ENCODE measurements at regions not wholly inside any gene's neighbourhood (a gene's known extent, or its start where the extent isn't known, plus 50 kb on each side); places are given as distances from the start of the nearest gene placed in this dataset.

DNA sequence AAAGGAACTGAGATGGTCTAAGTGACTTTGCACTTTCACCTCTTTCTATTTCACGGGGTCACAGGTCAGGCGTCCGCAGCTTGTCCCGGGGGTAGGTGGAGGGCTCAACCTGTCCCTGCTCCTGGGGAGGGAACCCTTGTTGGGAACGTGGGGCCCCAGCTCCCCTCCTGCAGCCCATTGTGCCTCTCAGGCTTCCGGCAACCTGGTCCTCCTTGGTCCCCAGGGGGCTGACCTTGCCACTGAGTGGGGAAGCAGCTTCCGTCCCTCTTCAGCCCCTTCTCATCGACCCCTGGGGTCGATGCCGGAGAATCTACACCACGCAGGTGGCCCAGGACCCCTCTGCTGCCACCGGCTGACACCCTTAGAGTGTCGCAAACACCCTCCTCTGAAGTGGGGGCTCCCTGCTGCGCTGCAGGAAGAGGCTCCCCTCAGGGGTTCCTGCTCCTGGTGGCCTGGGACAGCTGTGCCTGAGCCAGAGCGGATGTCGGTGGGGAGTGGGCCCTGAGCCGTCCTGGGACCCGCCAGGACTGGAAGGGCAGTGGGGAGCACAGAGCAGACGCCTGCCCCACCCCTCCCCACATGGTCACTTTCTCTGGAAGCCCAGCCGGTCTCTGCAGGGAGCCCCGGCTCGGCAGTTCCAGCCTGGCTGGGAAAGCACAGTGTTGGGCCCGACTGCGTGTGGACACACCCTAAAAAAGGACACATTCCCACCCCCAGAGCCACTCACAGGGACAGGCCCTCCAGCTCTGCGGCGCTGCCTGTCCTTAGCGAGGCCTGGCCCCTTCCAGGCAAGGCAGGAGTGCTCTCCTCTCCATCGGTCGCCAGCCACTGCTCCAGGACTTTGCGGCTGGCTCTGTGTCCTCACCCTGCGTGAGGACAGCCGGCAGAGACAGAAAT, 357.5 kb upstream of the SHH start:
- no peaks in the 10 kb centered on the region for H3K79me2 ChIP-seq (ENCODE audit: insufficient read depth)
- no peak overlapping the region for H3K4me2 ChIP-seq (ENCODE audit: unreplicated experiment)
- H3K9me2 ChIP-seq (ENCODE audit: insufficient read depth) = no peaks in the 10 kb centered on the region
- in situ Hi-C loops (cut with MboI) = no loop called here
- no peak overlapping the region for H2AFZ ChIP-seq
- no peaks in the 10 kb centered on the region for H4K20me1 ChIP-seq (ENCODE audit: insufficient read depth)
- no peaks in the 10 kb centered on the region for H3K27me3 ChIP-seq (replicated peaks; ENCODE audit: insufficient read depth)
- TF ChIP-seq EZH2 (IDR thresholded peaks at IDR 0.05; ENCODE audit: insufficient read depth, poor library complexity, severe bottlenecking) (no peak), EZH2phosphoT487 (IDR thresholded peaks at IDR 0.05; ENCODE audit: insufficient read depth, low read depth) (no peak)
- H3F3A ChIP-seq (ENCODE audit: insufficient read depth) = no peaks in the 10 kb centered on the region
- H3K4me1 ChIP-seq (ENCODE audit: insufficient read depth) = no peaks in the 10 kb centered on the region
- H3K4me3 ChIP-seq = no peak overlapping the region
- H3K36me3 ChIP-seq (ENCODE audit: low read depth) = no peaks in the 10 kb centered on the region
- DNase-seq = no peak
- no peaks in the 10 kb centered on the region for H3K9me3 ChIP-seq (ENCODE audit: low read depth)
- WGBS, 2 experiments (ENCODE audit: low coverage in 1 of 2, low lambda C conversion rate in 2 of 2, missing lambda C conversion rate in 2 of 2) = 34 to 35% methylated on average over 29 of the region's 32 CpGs
- H3K9ac ChIP-seq = no peak overlapping the region
- no peak overlapping the region for H3K27ac ChIP-seq

DNA sequence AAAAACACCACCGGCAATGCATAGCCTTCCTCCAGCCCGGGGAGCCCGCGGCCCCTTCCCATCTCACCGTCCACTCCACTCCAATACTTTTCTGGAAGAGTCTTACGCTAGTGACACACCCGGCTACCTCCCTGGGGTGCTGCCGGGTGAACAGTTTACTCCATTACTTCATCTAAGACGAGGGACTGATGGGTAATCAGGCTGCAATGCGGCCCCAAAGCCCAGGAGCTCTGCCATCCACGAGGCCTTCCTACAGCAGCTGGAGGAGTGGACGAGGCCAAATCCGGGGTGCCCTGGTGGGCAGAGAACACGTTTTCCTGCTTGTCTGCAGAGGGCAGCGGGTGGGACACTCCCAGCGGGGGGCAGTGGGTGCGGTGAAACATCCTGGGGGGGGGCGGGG, 356.2 kb upstream of the SHH start:
- Histone ChIP-seq H3K9ac (no peak overlapping the region), H3K79me2 (ENCODE audit: insufficient read depth) (no peaks in the 10 kb centered on the region), H3K4me3 (no peak overlapping the region), H2AFZ (no peak overlapping the region), H4K20me1 (ENCODE audit: insufficient read depth) (no peaks in the 10 kb centered on the region), H3K27me3 (replicated peaks; ENCODE audit: insufficient read depth) (no peaks in the 10 kb centered on the region), H3K9me3 (ENCODE audit: low read depth) (no peaks in the 10 kb centered on the region), H3K9me2 (ENCODE audit: insufficient read depth) (no peaks in the 10 kb centered on the region), H3K4me1 (ENCODE audit: insufficient read depth) (no peaks in the 10 kb centered on the region), H3F3A (ENCODE audit: insufficient read depth) (no peaks in the 10 kb centered on the region), H3K36me3 (ENCODE audit: low read depth) (no peaks in the 10 kb centered on the region), H3K4me2 (ENCODE audit: unreplicated experiment) (no peak overlapping the region), H3K27ac (no peak overlapping the region)
- TF ChIP-seq EZH2 (IDR thresholded peaks at IDR 0.05; ENCODE audit: insufficient read depth, poor library complexity, severe bottlenecking) = no peak
- TF ChIP-seq EZH2phosphoT487 (IDR thresholded peaks at IDR 0.05; ENCODE audit: insufficient read depth, low read depth) = no peak
- 48 to 58% methylated on average over 14 to 18 of the region's 18 CpGs for WGBS, 2 experiments (ENCODE audit: low coverage in 1 of 2, low lambda C conversion rate in 2 of 2, missing lambda C conversion rate in 2 of 2)
- DNase-seq = no peak
- in situ Hi-C loops (cut with MboI) = no loop called here

DNA sequence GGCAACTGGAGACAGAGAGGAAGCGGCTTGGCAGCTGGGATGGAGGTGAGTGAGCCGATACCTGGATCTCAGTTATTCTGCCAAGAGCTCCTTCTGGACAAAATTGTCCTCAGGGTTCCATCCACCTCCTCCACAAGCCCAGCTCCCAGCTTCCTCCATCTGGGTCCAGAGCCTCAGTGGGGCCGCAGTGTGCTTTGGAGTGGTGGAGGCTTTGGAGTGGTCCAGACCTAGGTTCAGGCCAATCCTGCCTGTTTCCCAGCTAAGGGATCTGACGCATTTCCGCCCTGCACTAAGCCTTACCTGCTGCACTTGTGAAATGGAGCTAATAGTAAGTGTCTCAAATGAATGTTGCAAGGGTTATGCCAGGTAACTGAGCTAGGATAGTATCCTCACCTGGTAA, 355.7 kb upstream of the SHH start:
- DNase-seq = no peak
- Histone ChIP-seq H3F3A (ENCODE audit: insufficient read depth) (no peaks in the 10 kb centered on the region), H3K4me1 (ENCODE audit: insufficient read depth) (no peaks in the 10 kb centered on the region), H3K4me3 (no peak overlapping the region), H2AFZ (no peak overlapping the region), H3K27me3 (replicated peaks; ENCODE audit: insufficient read depth) (no peaks in the 10 kb centered on the region), H4K20me1 (ENCODE audit: insufficient read depth) (no peaks in the 10 kb centered on the region), H3K9ac (no peak overlapping the region), H3K36me3 (ENCODE audit: low read depth) (no peaks in the 10 kb centered on the region), H3K4me2 (ENCODE audit: unreplicated experiment) (no peak overlapping the region), H3K79me2 (ENCODE audit: insufficient read depth) (no peaks in the 10 kb centered on the region), H3K27ac (no peak overlapping the region), H3K9me3 (ENCODE audit: low read depth) (no peaks in the 10 kb centered on the region), H3K9me2 (ENCODE audit: insufficient read depth) (no peaks in the 10 kb centered on the region)
- WGBS, 2 experiments (ENCODE audit: low coverage in 1 of 2, low lambda C conversion rate in 2 of 2, missing lambda C conversion rate in 2 of 2) = 63 to 67% methylated on average over 5 of the region's 5 CpGs
- in situ Hi-C loops (cut with MboI) = no loop called here
- no peak for TF ChIP-seq EZH2 (IDR thresholded peaks at IDR 0.05; ENCODE audit: insufficient read depth, poor library complexity, severe bottlenecking)
- TF ChIP-seq EZH2phosphoT487 (IDR thresholded peaks at IDR 0.05; ENCODE audit: insufficient read depth, low read depth) = no peak

DNA sequence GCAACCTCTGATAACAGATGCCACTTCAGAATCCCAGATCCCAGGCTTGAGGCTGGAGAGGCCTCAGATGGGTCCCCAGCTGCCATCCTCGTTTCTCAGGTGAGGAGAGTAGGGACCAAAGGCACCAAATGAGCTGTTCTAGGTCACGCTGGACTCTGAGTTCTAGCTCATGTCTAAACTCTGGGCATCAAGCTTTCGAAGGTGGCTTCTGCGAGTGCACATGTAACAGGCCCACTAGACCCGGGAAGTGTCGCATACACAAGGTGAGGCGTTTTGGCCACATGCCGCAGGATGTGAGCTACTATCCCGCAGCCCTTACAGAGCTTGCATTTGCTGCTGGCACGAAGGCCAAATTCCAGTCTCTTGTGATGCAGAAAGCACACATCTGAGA, 355.1 kb upstream of the SHH start:
- no peaks in the 10 kb centered on the region for H3K36me3 ChIP-seq (ENCODE audit: low read depth)
- no peak overlapping the region for H3K4me2 ChIP-seq (ENCODE audit: unreplicated experiment)
- no peak overlapping the region for H3K4me3 ChIP-seq
- DNase-seq = no peak
- no peaks in the 10 kb centered on the region for H3K4me1 ChIP-seq (ENCODE audit: insufficient read depth)
- H3K9me2 ChIP-seq (ENCODE audit: insufficient read depth) = no peaks in the 10 kb centered on the region
- H3K27ac ChIP-seq = no peak overlapping the region
- 50 to 53% methylated on average over 10 of the region's 10 CpGs for WGBS, 2 experiments (ENCODE audit: low coverage in 1 of 2, low lambda C conversion rate in 2 of 2, missing lambda C conversion rate in 2 of 2)
- no peaks in the 10 kb centered on the region for H3K79me2 ChIP-seq (ENCODE audit: insufficient read depth)
- in situ Hi-C loops (cut with MboI) = no loop called here
- H3K9me3 ChIP-seq (ENCODE audit: low read depth) = no peaks in the 10 kb centered on the region
- no peak overlapping the region for H3K9ac ChIP-seq
- H3K27me3 ChIP-seq (replicated peaks; ENCODE audit: insufficient read depth) = no peaks in the 10 kb centered on the region
- H3F3A ChIP-seq (ENCODE audit: insufficient read depth) = no peaks in the 10 kb centered on the region
- no peaks in the 10 kb centered on the region for H4K20me1 ChIP-seq (ENCODE audit: insufficient read depth)
- H2AFZ ChIP-seq = no peak overlapping the region
- no peak for TF ChIP-seq EZH2phosphoT487 (IDR thresholded peaks at IDR 0.05; ENCODE audit: insufficient read depth, low read depth)
- TF ChIP-seq EZH2 (IDR thresholded peaks at IDR 0.05; ENCODE audit: insufficient read depth, poor library complexity, severe bottlenecking) = no peak

Measured in GM23248 (cell line).